ENCODE measurements at regions not wholly inside any gene's neighbourhood (a gene's known extent, or its start where the extent isn't known, plus 50 kb on each side); places are given as distances from the start of the nearest gene placed in this dataset.

GRCh38 chr14:89490466-89490865, 73.4 kb upstream of the FOXN3 start:
- no peaks in the 10 kb centered on the region for H3K4me1 ChIP-seq
- intact Hi-C loops (cut with DNase I), result no loop called here
- TF ChIP-seq CTCF (IDR thresholded peaks at IDR 0.05), result no peak
- WGBS, 3 donors, result 56 to 71% (median 64%) methylated on average over 5 of the region's 5 CpGs
- ATAC-seq (no peak), DNase-seq (no peak)
- H3K27me3 ChIP-seq (ENCODE audit: insufficient read depth in 3 of 3, low read length in 2 of 3), result no peaks in the 10 kb centered on the region
- peak overlapping the region; percentile 60 for H3K4me3 ChIP-seq
- no peaks in the 10 kb centered on the region for H3K36me3 ChIP-seq (ENCODE audit: insufficient read depth in 1 of 2, low read depth in 1 of 2)
- H3K27ac ChIP-seq, result peak overlapping the region; percentile 56
- no peaks in the 10 kb centered on the region for H3K9me3 ChIP-seq

GRCh38 chr14:89489761-89490437, 72.9 kb upstream of the FOXN3 start:
- no peaks in the 10 kb centered on the region for H3K36me3 ChIP-seq (ENCODE audit: insufficient read depth in 1 of 2, low read depth in 1 of 2)
- H3K27me3 ChIP-seq (ENCODE audit: insufficient read depth in 3 of 3, low read length in 2 of 3), result no peaks in the 10 kb centered on the region
- intact Hi-C loops (cut with DNase I), result no loop called here
- H3K27ac ChIP-seq, result peak overlapping the region; percentile 56
- H3K9me3 ChIP-seq, result no peaks in the 10 kb centered on the region
- ATAC-seq (peak in 3 of 4 donors; percentile 64 to 81 (median 78)), DNase-seq (no peak)
- no peaks in the 10 kb centered on the region for H3K4me1 ChIP-seq
- peak overlapping the region; percentile 60 for H3K4me3 ChIP-seq
- no peak for TF ChIP-seq CTCF (IDR thresholded peaks at IDR 0.05)
- WGBS, 3 donors, result 19 to 26% (median 21%) methylated on average over 17 of the region's 17 CpGs

- no peaks in the 10 kb centered on the region for H3K36me3 ChIP-seq (ENCODE audit: insufficient read depth in 1 of 2, low read depth in 1 of 2)
- TF ChIP-seq CTCF (IDR thresholded peaks at IDR 0.05), result no peak
- H3K4me3 ChIP-seq, result no peak overlapping the region
- no peaks in the 10 kb centered on the region for H3K4me1 ChIP-seq
- no peak overlapping the region for H3K27ac ChIP-seq
- peak in 1 of 4 donors; percentile 26 for ATAC-seq
- DNase-seq, result no peak
- peaks cover 0 to 2% (median 0%) of the 10 kb centered on the region in 3 donors for H3K27me3 ChIP-seq (ENCODE audit: insufficient read depth in 3 of 3, low read length in 2 of 3)
- H3K9me3 ChIP-seq, result no peaks in the 10 kb centered on the region
- WGBS, 3 donors, result 87 to 93% (median 88%) methylated on average over 8 of the region's 8 CpGs
- intact Hi-C loops (cut with DNase I), result no loop called here
Observed at GRCh38 chr14:89486961-89487360, 69.9 kb upstream of the FOXN3 start.

GRCh38 chr14:89486505-89486904, 69.5 kb upstream of the FOXN3 start:
- Histone ChIP-seq H3K4me1 (no peaks in the 10 kb centered on the region), H3K27me3 (ENCODE audit: insufficient read depth in 3 of 3, low read length in 2 of 3) (peaks cover 0 to 2% (median 0%) of the 10 kb centered on the region in 3 donors), H3K27ac (no peak overlapping the region), H3K4me3 (no peak overlapping the region), H3K9me3 (no peaks in the 10 kb centered on the region), H3K36me3 (ENCODE audit: insufficient read depth in 1 of 2, low read depth in 1 of 2) (no peaks in the 10 kb centered on the region)
- DNase-seq, result no peak
- 83 to 87% (median 85%) methylated on average over 8 of the region's 8 CpGs for WGBS, 3 donors
- intact Hi-C loops (cut with DNase I), result no loop called here
- no peak for ATAC-seq
- no peak for TF ChIP-seq CTCF (IDR thresholded peaks at IDR 0.05)

- WGBS, 3 donors, result 78 to 92% (median 83%) methylated on average over 2 of the region's 2 CpGs
- H3K27ac ChIP-seq, result no peak overlapping the region
- no peak for DNase-seq
Observed at GRCh38 chr14:89485264-89485663, 68.2 kb upstream of the FOXN3 start.

More at GRCh38 chr14:89485264-89485663, 68.2 kb upstream of the FOXN3 start:
- no peaks in the 10 kb centered on the region for H3K4me1 ChIP-seq
- peaks cover 0 to 2% (median 0%) of the 10 kb centered on the region in 3 donors for H3K27me3 ChIP-seq (ENCODE audit: insufficient read depth in 3 of 3, low read length in 2 of 3)
- no peaks in the 10 kb centered on the region for H3K9me3 ChIP-seq
- no peak for ATAC-seq
- intact Hi-C loops (cut with DNase I), result no loop called here
- H3K4me3 ChIP-seq, result no peak overlapping the region
- no peak for TF ChIP-seq CTCF (IDR thresholded peaks at IDR 0.05)
- no peaks in the 10 kb centered on the region for H3K36me3 ChIP-seq (ENCODE audit: insufficient read depth in 1 of 2, low read depth in 1 of 2)

All from psoas muscle (tissue), 7 donors.